ENCODE measurements at regions not wholly inside any gene's neighbourhood (a gene's known extent, or its start where the extent isn't known, plus 50 kb on each side); places are given as distances from the start of the nearest gene placed in this dataset.

GRCh38 chr3:178396318-178396717 lies 139.9 kb upstream of the KCNMB2 start:
- Mint-ChIP-seq H3K36me3 (ENCODE audit: insufficient read depth in 2 of 2) (peaks cover 0 to 1% of the 10 kb centered on the region in 2 donors), H3K27me3 (ENCODE audit: low read depth) (peaks cover 27% of the 10 kb centered on the region), H3K27ac (no peak overlapping the region), H3K4me1 (ENCODE audit: low read depth) (peaks cover 5% of the 10 kb centered on the region), H3K9me3 (peaks cover 0 to 3% of the 10 kb centered on the region in 2 donors), H3K4me3 (no peak overlapping the region)
- DNase-seq (no peak), ATAC-seq (replicated peaks in 1 of 2) (no peak)

- ATAC-seq (replicated peaks in 1 of 2), result no peak
- H3K4me3 Mint-ChIP-seq, result no peak overlapping the region
- H3K4me1 Mint-ChIP-seq (ENCODE audit: low read depth), result peaks cover 5% of the 10 kb centered on the region
- H3K9me3 Mint-ChIP-seq, result peaks cover 0 to 3% of the 10 kb centered on the region in 2 donors
- peaks cover 27% of the 10 kb centered on the region for H3K27me3 Mint-ChIP-seq (ENCODE audit: low read depth)
- H3K36me3 Mint-ChIP-seq (ENCODE audit: insufficient read depth in 2 of 2), result peaks cover 0 to 1% of the 10 kb centered on the region in 2 donors
- no peak for DNase-seq
- no peak overlapping the region for H3K27ac Mint-ChIP-seq
Measured at GRCh38 chr3:178397202-178397601, 139.0 kb upstream of the KCNMB2 start.

GRCh38 chr3:178397836-178398235 lies 138.4 kb upstream of the KCNMB2 start:
- H3K4me1 Mint-ChIP-seq (ENCODE audit: low read depth), result peaks cover 4% of the 10 kb centered on the region

GRCh38 chr3:178404961-178405360 lies 131.3 kb upstream of the KCNMB2 start:
- Mint-ChIP-seq H3K9me3 (peaks cover 0 to 3% of the 10 kb centered on the region in 2 donors), H3K36me3 (ENCODE audit: insufficient read depth in 2 of 2) (peaks cover 0 to 1% of the 10 kb centered on the region in 2 donors), H3K27me3 (ENCODE audit: low read depth) (peaks cover 7% of the 10 kb centered on the region), H3K4me3 (no peak overlapping the region), H3K4me1 (ENCODE audit: low read depth) (no peaks in the 10 kb centered on the region), H3K27ac (no peak overlapping the region)
- ATAC-seq (replicated peaks in 1 of 2), result no peak
- DNase-seq, result no peak

More at GRCh38 chr3:178397836-178398235, 138.4 kb upstream of the KCNMB2 start:
- Mint-ChIP-seq H3K27ac (no peak overlapping the region), H3K36me3 (ENCODE audit: insufficient read depth in 2 of 2) (peaks cover 0 to 1% of the 10 kb centered on the region in 2 donors), H3K4me3 (no peak overlapping the region), H3K27me3 (ENCODE audit: low read depth) (peaks cover 27% of the 10 kb centered on the region), H3K9me3 (peaks cover 0 to 3% of the 10 kb centered on the region in 2 donors)
- ATAC-seq (replicated peaks in 1 of 2) (no peak), DNase-seq (no peak)

- Mint-ChIP-seq H3K27me3 (ENCODE audit: low read depth) (peaks cover 12% of the 10 kb centered on the region), H3K4me1 (ENCODE audit: low read depth) (no peaks in the 10 kb centered on the region), H3K9me3 (no peaks in the 10 kb centered on the region), H3K36me3 (ENCODE audit: insufficient read depth in 2 of 2) (no peaks in the 10 kb centered on the region), H3K4me3 (no peak overlapping the region), H3K27ac (no peak overlapping the region)
- ATAC-seq (replicated peaks in 1 of 2) (no peak), DNase-seq (no peak)
Measured at GRCh38 chr3:178405531-178405930, 130.7 kb upstream of the KCNMB2 start.

- ATAC-seq (replicated peaks in 1 of 2) (no peak), DNase-seq (no peak)
- H3K4me3 Mint-ChIP-seq, result no peak overlapping the region
- no peaks in the 10 kb centered on the region for H3K36me3 Mint-ChIP-seq (ENCODE audit: insufficient read depth in 2 of 2)
- H3K9me3 Mint-ChIP-seq, result no peaks in the 10 kb centered on the region
- H3K27ac Mint-ChIP-seq, result no peak overlapping the region
- H3K27me3 Mint-ChIP-seq (ENCODE audit: low read depth), result peaks cover 15% of the 10 kb centered on the region
- H3K4me1 Mint-ChIP-seq (ENCODE audit: low read depth), result no peaks in the 10 kb centered on the region
Measured at GRCh38 chr3:178406206-178406605, 130.0 kb upstream of the KCNMB2 start.

- H3K4me1 Mint-ChIP-seq (ENCODE audit: low read depth), result no peaks in the 10 kb centered on the region
- no peak for ATAC-seq (replicated peaks in 1 of 2)
- no peak overlapping the region for H3K27ac Mint-ChIP-seq
- no peak overlapping the region for H3K4me3 Mint-ChIP-seq
- H3K9me3 Mint-ChIP-seq, result no peaks in the 10 kb centered on the region
- H3K36me3 Mint-ChIP-seq (ENCODE audit: insufficient read depth in 2 of 2), result no peaks in the 10 kb centered on the region
- DNase-seq, result no peak
- H3K27me3 Mint-ChIP-seq (ENCODE audit: low read depth), result peaks cover 23% of the 10 kb centered on the region
Measured at GRCh38 chr3:178415384-178415783, 120.9 kb upstream of the KCNMB2 start.

- no peak overlapping the region for H3K4me3 Mint-ChIP-seq
- peaks cover 25% of the 10 kb centered on the region for H3K27me3 Mint-ChIP-seq (ENCODE audit: low read depth)
- ATAC-seq (replicated peaks in 1 of 2) (no peak), DNase-seq (no peak)
- no peaks in the 10 kb centered on the region for H3K9me3 Mint-ChIP-seq
- H3K36me3 Mint-ChIP-seq (ENCODE audit: insufficient read depth in 2 of 2), result no peaks in the 10 kb centered on the region
- no peak overlapping the region for H3K27ac Mint-ChIP-seq
- H3K4me1 Mint-ChIP-seq (ENCODE audit: low read depth), result no peaks in the 10 kb centered on the region
Measured at GRCh38 chr3:178417736-178418135, 118.5 kb upstream of the KCNMB2 start.

- Mint-ChIP-seq H3K4me3 (no peak overlapping the region), H3K4me1 (ENCODE audit: low read depth) (no peaks in the 10 kb centered on the region), H3K9me3 (no peaks in the 10 kb centered on the region), H3K27me3 (ENCODE audit: low read depth) (peaks cover 18% of the 10 kb centered on the region), H3K36me3 (ENCODE audit: insufficient read depth in 2 of 2) (no peaks in the 10 kb centered on the region), H3K27ac (no peak overlapping the region)
- ATAC-seq (replicated peaks in 1 of 2) (peak in 1 of 2 donors; percentile 68), DNase-seq (no peak)
Measured at GRCh38 chr3:178419071-178419470, 117.2 kb upstream of the KCNMB2 start.

GRCh38 chr3:178420033-178420432 lies 116.2 kb upstream of the KCNMB2 start:
- Mint-ChIP-seq H3K27ac (no peak overlapping the region), H3K9me3 (no peaks in the 10 kb centered on the region), H3K27me3 (ENCODE audit: low read depth) (peaks cover 18% of the 10 kb centered on the region), H3K36me3 (ENCODE audit: insufficient read depth in 2 of 2) (no peaks in the 10 kb centered on the region), H3K4me3 (no peak overlapping the region), H3K4me1 (ENCODE audit: low read depth) (no peaks in the 10 kb centered on the region)
- DNase-seq, result no peak
- ATAC-seq (replicated peaks in 1 of 2), result peak; percentile 43 to 73

- Mint-ChIP-seq H3K27ac (no peak overlapping the region), H3K27me3 (ENCODE audit: low read depth) (peaks cover 18% of the 10 kb centered on the region), H3K4me3 (no peak overlapping the region), H3K36me3 (ENCODE audit: insufficient read depth in 2 of 2) (no peaks in the 10 kb centered on the region), H3K9me3 (no peaks in the 10 kb centered on the region), H3K4me1 (ENCODE audit: low read depth) (no peaks in the 10 kb centered on the region)
- ATAC-seq (replicated peaks in 1 of 2) (no peak), DNase-seq (no peak)
Measured at GRCh38 chr3:178421069-178421468, 115.2 kb upstream of the KCNMB2 start.

- Mint-ChIP-seq H3K27ac (no peak overlapping the region), H3K4me3 (no peak overlapping the region), H3K27me3 (ENCODE audit: low read depth) (peaks cover 18% of the 10 kb centered on the region), H3K9me3 (no peaks in the 10 kb centered on the region), H3K36me3 (ENCODE audit: insufficient read depth in 2 of 2) (no peaks in the 10 kb centered on the region), H3K4me1 (ENCODE audit: low read depth) (no peaks in the 10 kb centered on the region)
- no peak for DNase-seq
- no peak for ATAC-seq (replicated peaks in 1 of 2)
Measured at GRCh38 chr3:178422406-178422805, 113.8 kb upstream of the KCNMB2 start.

- DNase-seq, result no peak
- no peak for ATAC-seq (replicated peaks in 1 of 2)
- no peaks in the 10 kb centered on the region for H3K36me3 Mint-ChIP-seq (ENCODE audit: insufficient read depth in 2 of 2)
- H3K27ac Mint-ChIP-seq, result no peak overlapping the region
- no peaks in the 10 kb centered on the region for H3K9me3 Mint-ChIP-seq
- no peaks in the 10 kb centered on the region for H3K27me3 Mint-ChIP-seq (ENCODE audit: low read depth)
- no peaks in the 10 kb centered on the region for H3K4me1 Mint-ChIP-seq (ENCODE audit: low read depth)
- H3K4me3 Mint-ChIP-seq, result no peak overlapping the region
Measured at GRCh38 chr3:178428037-178428436, 108.2 kb upstream of the KCNMB2 start.

- H3K4me3 Mint-ChIP-seq, result no peak overlapping the region
- DNase-seq, result no peak
- no peaks in the 10 kb centered on the region for H3K27me3 Mint-ChIP-seq (ENCODE audit: low read depth)
- H3K9me3 Mint-ChIP-seq, result no peaks in the 10 kb centered on the region
- no peak overlapping the region for H3K27ac Mint-ChIP-seq
- H3K4me1 Mint-ChIP-seq (ENCODE audit: low read depth), result no peaks in the 10 kb centered on the region
- ATAC-seq (replicated peaks in 1 of 2), result no peak
- H3K36me3 Mint-ChIP-seq (ENCODE audit: insufficient read depth in 2 of 2), result no peaks in the 10 kb centered on the region
Measured at GRCh38 chr3:178434206-178434805, 101.9 kb upstream of the KCNMB2 start.

Data from activated T-cell treated with anti-CD3 and anti-CD28 coated beads, Interleukin-2, amount 50 U/mL, for 72 hours (primary cell).